AG10803 (cell line): ENCODE measurements at regions not wholly inside any gene's neighbourhood (a gene's known extent, or its start where the extent isn't known, plus 50 kb on each side); places are given as distances from the start of the nearest gene placed in this dataset.

Experiments used
- DNase-seq: peaks from one replicate; pipeline ENCODE4 v3.0.0; 2010; ENCODE audit warnings: low read depth
- H3K4me3 ChIP-seq: 2 replicates; pipeline ENCODE4 v1.5.1; 2011; ENCODE audit warnings: mild to moderate bottlenecking, low read length, control low read depth
- TF ChIP-seq, protein P1 (sequence below): conservative IDR thresholded peaks from 2 replicates; pipeline ENCODE4 v1.5.1; 2011; ENCODE audit warnings: mild to moderate bottlenecking, low read length, control low read depth, inconsistent platforms

DNA sequence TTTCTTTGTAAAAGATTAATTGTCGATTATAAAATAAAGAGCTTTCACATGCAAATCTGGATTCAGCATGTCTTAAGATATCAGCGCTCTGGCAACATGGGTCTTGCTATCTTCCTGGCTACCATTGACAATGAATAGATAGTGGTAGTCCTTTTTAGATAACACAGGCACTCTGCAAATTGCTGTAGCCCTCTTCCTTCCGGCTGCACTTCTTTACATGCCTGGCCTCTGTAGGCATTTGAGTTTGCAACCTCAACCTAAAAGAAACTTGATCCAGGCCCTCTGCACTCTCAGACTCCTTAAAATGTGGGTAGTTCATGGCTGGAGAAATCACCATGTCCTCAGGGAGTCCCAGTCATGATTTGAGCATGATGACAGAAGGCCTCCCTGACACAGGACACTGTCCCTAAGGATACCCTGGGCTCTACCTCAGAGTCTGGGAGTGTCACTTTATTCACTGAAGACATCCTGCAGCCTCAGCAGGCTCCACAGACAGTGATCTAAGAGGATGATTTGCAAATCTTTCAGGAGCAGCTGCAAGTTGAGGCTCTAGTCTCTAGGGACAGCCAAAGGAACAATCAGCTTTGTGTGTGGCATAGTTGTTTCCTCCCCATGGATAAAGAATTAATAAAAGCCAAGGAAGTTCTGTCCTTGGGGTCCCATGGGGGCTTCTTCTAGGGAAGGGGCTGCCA lies 529.4 kb downstream of the RBFOX1 start:
- no peak for DNase-seq
- no peak overlapping the region for H3K4me3 ChIP-seq
- TF ChIP-seq, protein P1, sequence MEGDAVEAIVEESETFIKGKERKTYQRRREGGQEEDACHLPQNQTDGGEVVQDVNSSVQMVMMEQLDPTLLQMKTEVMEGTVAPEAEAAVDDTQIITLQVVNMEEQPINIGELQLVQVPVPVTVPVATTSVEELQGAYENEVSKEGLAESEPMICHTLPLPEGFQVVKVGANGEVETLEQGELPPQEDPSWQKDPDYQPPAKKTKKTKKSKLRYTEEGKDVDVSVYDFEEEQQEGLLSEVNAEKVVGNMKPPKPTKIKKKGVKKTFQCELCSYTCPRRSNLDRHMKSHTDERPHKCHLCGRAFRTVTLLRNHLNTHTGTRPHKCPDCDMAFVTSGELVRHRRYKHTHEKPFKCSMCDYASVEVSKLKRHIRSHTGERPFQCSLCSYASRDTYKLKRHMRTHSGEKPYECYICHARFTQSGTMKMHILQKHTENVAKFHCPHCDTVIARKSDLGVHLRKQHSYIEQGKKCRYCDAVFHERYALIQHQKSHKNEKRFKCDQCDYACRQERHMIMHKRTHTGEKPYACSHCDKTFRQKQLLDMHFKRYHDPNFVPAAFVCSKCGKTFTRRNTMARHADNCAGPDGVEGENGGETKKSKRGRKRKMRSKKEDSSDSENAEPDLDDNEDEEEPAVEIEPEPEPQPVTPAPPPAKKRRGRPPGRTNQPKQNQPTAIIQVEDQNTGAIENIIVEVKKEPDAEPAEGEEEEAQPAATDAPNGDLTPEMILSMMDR = no peak

DNA sequence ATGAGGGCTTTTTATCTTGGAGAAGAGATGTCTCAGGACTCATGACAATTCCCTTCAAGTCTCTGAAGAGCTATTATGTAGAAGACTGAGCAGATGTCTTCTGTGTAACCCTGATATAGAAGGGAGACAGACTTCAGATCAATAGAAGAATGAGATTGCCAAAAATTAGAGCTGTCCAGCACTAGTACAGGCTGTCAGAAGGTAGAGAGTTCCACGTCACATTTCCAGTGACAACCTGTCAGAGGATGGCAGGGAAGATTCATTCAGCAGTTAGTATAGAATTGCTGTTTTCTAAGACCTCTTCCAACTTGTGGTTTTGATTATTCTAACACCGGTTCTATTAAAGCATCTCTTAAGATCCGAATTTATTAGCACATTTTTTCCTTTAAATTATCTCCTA lies 520.6 kb downstream of the RBFOX1 start:
- H3K4me3 ChIP-seq = no peak overlapping the region
- DNase-seq = no peak
- TF ChIP-seq, protein P1 = no peak

DNA sequence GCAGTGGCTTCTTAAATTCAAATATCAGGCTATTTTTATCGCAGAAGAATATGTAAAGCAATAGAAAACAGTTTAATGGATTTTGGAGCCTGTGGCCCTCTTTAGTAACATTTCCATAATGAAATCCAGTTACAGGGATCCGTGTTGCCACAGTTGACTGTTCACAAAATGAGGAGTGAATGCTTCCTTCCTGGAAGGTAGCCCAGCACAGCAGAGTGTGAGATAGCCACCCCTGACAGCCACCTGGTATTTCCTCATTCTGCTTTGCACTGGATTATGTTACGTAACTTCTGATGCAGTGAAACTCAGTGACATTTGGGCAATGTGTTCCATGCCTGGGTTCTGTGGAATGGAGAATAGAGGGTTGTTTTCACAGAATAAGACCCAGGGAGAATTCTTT lies 517.2 kb downstream of the RBFOX1 start:
- TF ChIP-seq, protein P1 = no peak
- no peak overlapping the region for H3K4me3 ChIP-seq
- DNase-seq = no peak

DNA sequence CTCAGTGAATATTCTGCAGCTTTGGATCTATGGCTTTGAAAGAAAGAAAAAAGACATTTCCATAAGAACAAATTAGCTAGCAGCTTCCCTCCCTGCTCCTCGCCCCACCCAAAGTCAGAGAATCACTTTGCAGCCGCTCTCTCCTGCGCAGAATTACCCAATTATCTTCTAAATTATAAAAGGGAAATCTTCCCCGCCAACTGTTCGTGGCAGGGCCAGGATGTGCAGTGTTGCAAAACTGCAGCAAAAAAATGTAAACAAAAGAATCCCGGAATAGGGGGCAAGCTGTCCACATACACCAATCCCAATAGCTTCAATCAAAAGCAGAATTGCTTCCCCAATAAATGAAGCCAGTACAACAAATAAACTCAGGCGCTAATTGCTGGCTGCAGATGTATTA lies 510.6 kb downstream of the RBFOX1 start:
- no peak for DNase-seq
- H3K4me3 ChIP-seq = no peak overlapping the region
- TF ChIP-seq, protein P1 = no peak

DNA sequence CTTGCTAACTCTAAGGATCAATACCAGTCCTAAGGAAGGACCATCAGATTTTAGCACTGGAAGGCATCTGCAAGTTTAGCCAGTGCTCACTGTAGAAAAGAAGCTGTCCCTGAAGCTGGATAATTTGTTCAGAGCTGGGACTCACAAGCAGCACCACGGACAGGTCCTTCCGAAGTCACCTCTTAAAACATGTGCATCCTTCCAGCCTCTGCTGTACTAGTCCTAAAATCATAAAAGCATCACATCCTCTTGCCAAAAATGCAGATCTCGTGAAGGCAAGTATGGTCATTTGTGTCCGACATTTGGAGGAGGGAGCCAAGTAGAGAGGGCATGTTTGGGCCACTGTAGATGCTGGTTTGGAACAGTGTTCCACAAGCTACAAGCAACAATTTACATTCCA lies 506.9 kb downstream of the RBFOX1 start:
- TF ChIP-seq, protein P1 = no peak
- H3K4me3 ChIP-seq = no peak overlapping the region
- DNase-seq = no peak

DNA sequence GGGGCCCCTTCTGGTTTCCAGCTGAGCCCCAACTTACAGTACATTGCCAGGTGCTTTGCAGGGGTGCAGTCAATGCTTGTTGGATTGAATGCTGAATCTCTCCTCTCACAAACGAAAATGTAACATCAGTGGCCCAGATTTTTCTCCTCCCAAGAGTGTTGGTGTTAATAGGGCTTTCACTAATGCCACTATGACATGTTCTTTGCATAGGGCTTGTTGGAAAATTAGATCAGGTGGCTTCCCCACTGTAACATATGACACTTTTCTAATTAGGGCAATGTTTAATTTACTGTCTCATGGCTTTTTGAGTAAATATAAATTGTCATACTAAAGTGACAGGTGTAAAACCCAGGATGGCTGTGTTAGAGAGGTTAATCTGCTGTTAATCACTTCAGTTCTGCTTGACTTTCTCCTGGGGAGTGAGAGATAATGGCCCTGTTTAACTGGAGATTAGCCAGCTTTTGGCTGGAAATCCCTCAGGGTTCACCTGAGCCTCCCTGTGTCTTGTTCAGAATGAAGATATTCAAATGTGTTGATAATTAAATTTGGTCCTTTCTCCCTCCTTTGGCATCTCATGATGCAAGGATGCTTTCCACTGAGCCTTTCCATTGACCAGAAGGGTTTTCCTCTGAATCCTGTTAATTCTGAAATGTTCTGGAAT lies 502.3 kb downstream of the RBFOX1 start:
- DNase-seq = no peak
- TF ChIP-seq, protein P1 = no peak
- no peak overlapping the region for H3K4me3 ChIP-seq

DNA sequence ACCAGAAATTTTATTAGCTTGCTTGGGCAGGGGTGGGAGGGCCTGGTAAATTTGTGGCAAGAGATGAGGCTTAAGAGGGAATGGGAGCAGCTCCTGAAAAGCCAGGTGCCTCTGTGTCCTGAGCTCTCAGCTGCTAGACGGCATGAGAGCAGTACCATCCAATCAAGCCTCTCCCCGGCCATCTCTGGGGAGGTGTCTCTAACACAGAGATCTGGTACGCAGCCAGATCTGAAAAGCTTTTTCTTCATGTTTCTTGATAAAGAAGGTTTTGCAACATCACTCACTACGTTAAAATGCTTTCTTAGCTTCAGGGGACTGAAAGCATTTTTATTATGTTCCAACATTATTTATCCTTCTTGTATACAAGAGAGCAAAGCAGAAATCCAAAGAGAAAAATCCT lies 488.2 kb downstream of the RBFOX1 start:
- TF ChIP-seq, protein P1 = no peak
- no peak overlapping the region for H3K4me3 ChIP-seq
- no peak for DNase-seq
